ENCODE measurements at regions not wholly inside any gene's neighbourhood (a gene's known extent, or its start where the extent isn't known, plus 50 kb on each side); places are given as distances from the start of the nearest gene placed in this dataset.

DNA sequence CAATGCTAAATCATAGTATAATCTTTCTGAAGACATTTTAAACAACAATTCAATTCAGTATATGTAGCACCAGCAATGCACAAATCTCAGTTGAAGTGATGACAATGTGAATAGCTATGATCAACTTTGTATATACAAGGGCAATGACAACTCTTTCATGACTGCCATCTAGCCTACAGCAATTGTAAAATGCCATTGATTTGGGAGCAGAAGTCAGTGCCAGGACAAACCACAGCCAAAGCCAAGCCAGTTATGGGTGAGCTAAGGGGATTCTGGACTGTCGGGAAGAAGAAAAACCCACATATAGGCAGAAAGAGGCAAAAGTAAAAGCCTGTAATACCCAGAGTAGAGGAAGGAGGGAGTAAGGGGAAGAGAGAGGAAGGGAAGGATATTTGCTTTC, 238.6 kb downstream of the MID1IP1 start:
- TF ChIP-seq, protein P1, sequence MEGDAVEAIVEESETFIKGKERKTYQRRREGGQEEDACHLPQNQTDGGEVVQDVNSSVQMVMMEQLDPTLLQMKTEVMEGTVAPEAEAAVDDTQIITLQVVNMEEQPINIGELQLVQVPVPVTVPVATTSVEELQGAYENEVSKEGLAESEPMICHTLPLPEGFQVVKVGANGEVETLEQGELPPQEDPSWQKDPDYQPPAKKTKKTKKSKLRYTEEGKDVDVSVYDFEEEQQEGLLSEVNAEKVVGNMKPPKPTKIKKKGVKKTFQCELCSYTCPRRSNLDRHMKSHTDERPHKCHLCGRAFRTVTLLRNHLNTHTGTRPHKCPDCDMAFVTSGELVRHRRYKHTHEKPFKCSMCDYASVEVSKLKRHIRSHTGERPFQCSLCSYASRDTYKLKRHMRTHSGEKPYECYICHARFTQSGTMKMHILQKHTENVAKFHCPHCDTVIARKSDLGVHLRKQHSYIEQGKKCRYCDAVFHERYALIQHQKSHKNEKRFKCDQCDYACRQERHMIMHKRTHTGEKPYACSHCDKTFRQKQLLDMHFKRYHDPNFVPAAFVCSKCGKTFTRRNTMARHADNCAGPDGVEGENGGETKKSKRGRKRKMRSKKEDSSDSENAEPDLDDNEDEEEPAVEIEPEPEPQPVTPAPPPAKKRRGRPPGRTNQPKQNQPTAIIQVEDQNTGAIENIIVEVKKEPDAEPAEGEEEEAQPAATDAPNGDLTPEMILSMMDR (IDR thresholded peaks at IDR 0.05), result no peak
- no peak for TF ChIP-seq POLR2A (IDR thresholded peaks at IDR 0.05)

Measured in uterus (tissue), 2 donors.